Vagina (tissue), 2 donors: ENCODE measurements at regions not wholly inside any gene's neighbourhood (a gene's known extent, or its start where the extent isn't known, plus 50 kb on each side); places are given as distances from the start of the nearest gene placed in this dataset.

ENCODE experiments used
- DNase-seq, 2 donors: peaks; one replicate each; pipeline ENCODE4 v3.0.0-alpha.2; 2017; ENCODE audit errors: extremely low spot score in 2 of 2
- H3K27ac ChIP-seq: fragments of 200-600 bp; sonication (generic); one replicate; pipeline ENCODE4 v1.5.1; 2019
- H3K27me3 ChIP-seq: fragments of 200-600 bp; sonication (generic); one replicate; pipeline ENCODE4 v1.5.1; 2019
- H3K36me3 ChIP-seq, 2 donors: fragments of 200-600 bp; sonication (generic); one replicate each; pipeline ENCODE4 v1.5.1; 2017 to 2019
- H3K4me1 ChIP-seq: fragments of 200-600 bp; sonication (generic); one replicate; pipeline ENCODE4 v1.5.1; 2019
- H3K4me3 ChIP-seq, 2 donors: fragments of 200-600 bp; sonication (generic); 1 replicate in 1 of 2; 2 replicates in 1 of 2; pipeline ENCODE4 v1.5.1; 2016 to 2019
- H3K9me3 ChIP-seq: fragments of 200-600 bp; sonication (generic); one replicate; pipeline ENCODE4 v1.5.1; 2019
- POLR2A ChIP-seq, 2 donors: fragments of 450-650 bp; IDR thresholded peaks; one replicate each; pipeline ENCODE4 v1.6.1; 2017; ENCODE audit warnings: antibody characterized with exemption in 2 of 2, mild to moderate bottlenecking in 2 of 2, moderate library complexity in 2 of 2
- POLR2AphosphoS5 ChIP-seq, 2 donors: sonication (generic); formaldehyde crosslinking; IDR thresholded peaks; one replicate each; pipeline ENCODE4 v1.9.0; 2017; ENCODE audit warnings: antibody characterized with exemption in 2 of 2, mild to moderate bottlenecking in 2 of 2, low read depth in 1 of 2; ENCODE audit not compliant: insufficient read depth in 1 of 2
- intact Hi-C: fragments of 100-400 bp; cut with DNase I; formaldehyde crosslinking; loops from one replicate; pipeline ENCODE4 v1.15.1; 2023
- TF ChIP-seq, protein P1 (sequence below), 3 experiments: fragments of 450-650 bp in 2 of 3; fragments of 200-600 bp in 1 of 3; sonication (generic) in 1 of 3; IDR thresholded peaks; one replicate each; pipeline ENCODE4 v1.5.1; 2017 to 2019; ENCODE audit warnings: antibody characterized with exemption in 3 of 3, mild to moderate bottlenecking in 2 of 3, moderate library complexity in 2 of 3

DNA sequence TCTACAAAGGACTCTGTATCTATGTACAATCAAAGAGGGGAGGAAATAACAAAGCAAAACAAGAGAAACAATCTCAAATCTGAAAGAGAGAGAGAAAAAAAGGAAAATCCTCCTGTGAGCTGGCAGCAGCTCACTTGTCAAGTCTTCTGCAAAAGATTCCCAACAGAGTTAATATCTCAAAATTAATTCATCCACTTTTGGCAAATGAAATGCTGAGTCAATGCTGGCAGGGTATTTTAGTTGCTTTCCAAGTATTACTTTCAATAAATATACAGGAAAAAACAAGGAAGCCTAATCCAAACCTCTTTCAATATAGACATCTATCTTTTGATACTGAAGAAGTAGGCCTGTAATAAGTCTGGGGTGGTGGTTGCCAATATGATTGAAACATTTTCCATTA lies 613.9 kb upstream of the NEGR1 start:
- TF ChIP-seq POLR2AphosphoS5 (IDR thresholded peaks at IDR 0.05; ENCODE audit: insufficient read depth in 1 of 2, low read depth in 1 of 2) (no peak), POLR2A (IDR thresholded peaks at IDR 0.05) (no peak)
- TF ChIP-seq, protein P1, sequence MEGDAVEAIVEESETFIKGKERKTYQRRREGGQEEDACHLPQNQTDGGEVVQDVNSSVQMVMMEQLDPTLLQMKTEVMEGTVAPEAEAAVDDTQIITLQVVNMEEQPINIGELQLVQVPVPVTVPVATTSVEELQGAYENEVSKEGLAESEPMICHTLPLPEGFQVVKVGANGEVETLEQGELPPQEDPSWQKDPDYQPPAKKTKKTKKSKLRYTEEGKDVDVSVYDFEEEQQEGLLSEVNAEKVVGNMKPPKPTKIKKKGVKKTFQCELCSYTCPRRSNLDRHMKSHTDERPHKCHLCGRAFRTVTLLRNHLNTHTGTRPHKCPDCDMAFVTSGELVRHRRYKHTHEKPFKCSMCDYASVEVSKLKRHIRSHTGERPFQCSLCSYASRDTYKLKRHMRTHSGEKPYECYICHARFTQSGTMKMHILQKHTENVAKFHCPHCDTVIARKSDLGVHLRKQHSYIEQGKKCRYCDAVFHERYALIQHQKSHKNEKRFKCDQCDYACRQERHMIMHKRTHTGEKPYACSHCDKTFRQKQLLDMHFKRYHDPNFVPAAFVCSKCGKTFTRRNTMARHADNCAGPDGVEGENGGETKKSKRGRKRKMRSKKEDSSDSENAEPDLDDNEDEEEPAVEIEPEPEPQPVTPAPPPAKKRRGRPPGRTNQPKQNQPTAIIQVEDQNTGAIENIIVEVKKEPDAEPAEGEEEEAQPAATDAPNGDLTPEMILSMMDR (IDR thresholded peaks at IDR 0.05): no peak
- Histone ChIP-seq H3K4me3 (no peak overlapping the region), H3K9me3 (no peaks in the 10 kb centered on the region), H3K27ac (no peak overlapping the region), H3K4me1 (no peaks in the 10 kb centered on the region), H3K27me3 (no peaks in the 10 kb centered on the region), H3K36me3 (no peaks in the 10 kb centered on the region)
- intact Hi-C loops: no loop called here
- no peak for DNase-seq

DNA sequence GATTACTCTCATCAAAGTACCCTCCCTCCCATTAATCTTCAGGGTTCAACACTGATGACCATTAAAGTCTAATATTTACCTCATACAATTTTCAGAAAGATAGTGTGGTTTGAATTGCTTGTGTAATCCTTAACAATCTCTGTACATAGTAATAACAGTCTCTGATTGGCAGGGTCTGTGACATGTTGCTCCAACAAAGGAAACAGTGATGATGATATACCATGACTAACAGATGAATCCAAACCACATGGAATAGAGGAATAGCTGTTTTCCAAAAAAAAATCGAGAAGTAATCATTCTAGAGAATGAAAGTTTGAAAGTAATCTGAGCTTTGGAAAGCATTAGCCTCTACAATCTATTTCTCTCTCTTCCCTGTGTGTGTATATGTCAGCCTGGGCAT lies 610.1 kb upstream of the NEGR1 start:
- Histone ChIP-seq H3K27me3 (no peaks in the 10 kb centered on the region), H3K4me3 (no peak overlapping the region), H3K4me1 (no peaks in the 10 kb centered on the region), H3K27ac (no peak overlapping the region), H3K36me3 (no peaks in the 10 kb centered on the region), H3K9me3 (no peaks in the 10 kb centered on the region)
- TF ChIP-seq POLR2A (IDR thresholded peaks at IDR 0.05): no peak
- no peak for TF ChIP-seq POLR2AphosphoS5 (IDR thresholded peaks at IDR 0.05; ENCODE audit: insufficient read depth in 1 of 2, low read depth in 1 of 2)
- TF ChIP-seq, protein P1 (IDR thresholded peaks at IDR 0.05): no peak
- intact Hi-C loops: no loop called here
- no peak for DNase-seq

DNA sequence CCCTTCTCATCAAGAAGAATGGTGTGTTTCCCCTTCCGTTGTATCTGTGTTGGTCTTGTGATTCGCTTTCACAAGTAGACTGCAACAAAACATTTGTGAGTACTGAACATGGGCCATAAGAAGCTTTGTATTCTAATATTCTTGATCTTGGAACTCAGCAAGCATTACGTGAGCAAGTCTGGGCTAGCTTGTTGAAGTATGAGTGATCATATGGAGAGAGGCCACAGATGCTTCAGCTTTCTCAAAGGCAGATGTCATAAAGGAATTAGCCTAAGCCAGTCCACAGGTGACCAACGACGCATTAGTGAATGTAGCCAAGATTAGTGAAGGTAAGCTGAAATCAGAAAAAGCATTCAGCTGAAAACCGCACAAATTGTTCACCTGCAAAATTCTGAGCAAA lies 609.6 kb upstream of the NEGR1 start:
- no peak overlapping the region for H3K27ac ChIP-seq
- no peaks in the 10 kb centered on the region for H3K4me1 ChIP-seq
- H3K4me3 ChIP-seq: no peak overlapping the region
- H3K9me3 ChIP-seq: no peaks in the 10 kb centered on the region
- no peak for DNase-seq
- intact Hi-C loops: no loop called here
- TF ChIP-seq POLR2A (IDR thresholded peaks at IDR 0.05): no peak
- TF ChIP-seq POLR2AphosphoS5 (IDR thresholded peaks at IDR 0.05; ENCODE audit: insufficient read depth in 1 of 2, low read depth in 1 of 2): no peak
- TF ChIP-seq, protein P1 (IDR thresholded peaks at IDR 0.05): no peak
- no peaks in the 10 kb centered on the region for H3K36me3 ChIP-seq
- no peaks in the 10 kb centered on the region for H3K27me3 ChIP-seq

DNA sequence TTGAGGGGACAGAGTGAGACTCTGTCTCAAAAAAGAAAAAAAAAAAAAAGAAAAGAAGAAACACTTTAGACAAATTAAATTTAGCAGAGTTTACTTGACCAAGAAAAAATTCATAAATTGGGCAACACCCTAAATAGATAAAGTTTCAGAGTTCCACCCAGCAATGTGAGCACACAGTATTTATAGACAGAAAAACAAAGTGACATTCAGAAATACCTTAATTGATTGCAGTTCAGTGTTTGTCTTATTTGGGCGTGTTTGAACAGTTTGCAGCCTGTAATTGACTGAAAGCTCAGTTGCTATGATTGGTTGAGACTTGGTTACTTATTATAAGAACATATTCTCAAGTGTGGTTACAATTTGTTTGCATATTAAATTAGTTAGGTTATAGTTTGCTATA lies 603.5 kb upstream of the NEGR1 start:
- H3K27ac ChIP-seq: no peak overlapping the region
- H3K4me1 ChIP-seq: no peaks in the 10 kb centered on the region
- H3K4me3 ChIP-seq: no peak overlapping the region
- TF ChIP-seq POLR2A (IDR thresholded peaks at IDR 0.05): no peak
- TF ChIP-seq, protein P1 (IDR thresholded peaks at IDR 0.05): no peak
- TF ChIP-seq POLR2AphosphoS5 (IDR thresholded peaks at IDR 0.05; ENCODE audit: insufficient read depth in 1 of 2, low read depth in 1 of 2): no peak
- no peaks in the 10 kb centered on the region for H3K9me3 ChIP-seq
- no peaks in the 10 kb centered on the region for H3K27me3 ChIP-seq
- no peaks in the 10 kb centered on the region for H3K36me3 ChIP-seq
- DNase-seq: no peak
- intact Hi-C loops: no loop called here

DNA sequence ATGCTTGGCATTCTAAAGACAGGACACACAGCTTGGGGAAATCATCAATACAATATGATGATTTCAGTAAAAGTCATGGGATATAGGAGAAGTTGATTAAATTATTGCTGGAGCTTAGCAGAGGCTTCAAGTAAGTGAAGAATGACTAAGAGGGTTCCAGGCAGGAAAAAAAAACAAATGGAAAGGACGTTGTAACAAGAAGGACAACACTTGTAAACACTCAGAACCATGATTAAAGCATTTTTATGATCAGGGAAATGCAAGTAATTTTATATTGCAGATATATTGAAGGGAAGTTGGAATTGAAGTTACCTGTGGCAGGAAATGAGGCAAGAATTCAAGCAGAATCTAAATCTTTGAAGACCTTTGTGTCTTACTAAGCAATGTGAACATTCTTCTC lies 602.7 kb upstream of the NEGR1 start:
- Histone ChIP-seq H3K27me3 (no peaks in the 10 kb centered on the region), H3K4me3 (no peak overlapping the region), H3K36me3 (no peaks in the 10 kb centered on the region), H3K4me1 (no peaks in the 10 kb centered on the region), H3K27ac (no peak overlapping the region), H3K9me3 (no peaks in the 10 kb centered on the region)
- DNase-seq: no peak
- TF ChIP-seq POLR2AphosphoS5 (IDR thresholded peaks at IDR 0.05; ENCODE audit: insufficient read depth in 1 of 2, low read depth in 1 of 2) (no peak), POLR2A (IDR thresholded peaks at IDR 0.05) (no peak)
- TF ChIP-seq, protein P1 (IDR thresholded peaks at IDR 0.05): no peak
- intact Hi-C loops: no loop called here
